MM.1S (cell line): ENCODE measurements at regions not wholly inside any gene's neighbourhood (a gene's known extent, or its start where the extent isn't known, plus 50 kb on each side); places are given as distances from the start of the nearest gene placed in this dataset.

Experiments used
- EZH2 ChIP-seq: fragments of 300-600 bp; sonication (generic); optimal IDR thresholded peaks from 2 replicates; pipeline ENCODE3; 2017; ENCODE audit warnings: low read depth, mild to moderate bottlenecking, antibody characterized with exemption, low read length, mixed read lengths
- EZH2phosphoT487 ChIP-seq: fragments of 300-600 bp; sonication (generic); IDR thresholded peaks from 2 replicates; pipeline ENCODE4 v1.6.1; 2018; ENCODE audit warnings: antibody characterized with exemption, low read length
- TF ChIP-seq, protein P1 (sequence below): fragments of 300-600 bp; sonication (generic); IDR thresholded peaks from 2 replicates; pipeline ENCODE4 v1.5.1; 2016; ENCODE audit warnings: antibody characterized with exemption, low read length, mixed read lengths

- TF ChIP-seq, protein P1, sequence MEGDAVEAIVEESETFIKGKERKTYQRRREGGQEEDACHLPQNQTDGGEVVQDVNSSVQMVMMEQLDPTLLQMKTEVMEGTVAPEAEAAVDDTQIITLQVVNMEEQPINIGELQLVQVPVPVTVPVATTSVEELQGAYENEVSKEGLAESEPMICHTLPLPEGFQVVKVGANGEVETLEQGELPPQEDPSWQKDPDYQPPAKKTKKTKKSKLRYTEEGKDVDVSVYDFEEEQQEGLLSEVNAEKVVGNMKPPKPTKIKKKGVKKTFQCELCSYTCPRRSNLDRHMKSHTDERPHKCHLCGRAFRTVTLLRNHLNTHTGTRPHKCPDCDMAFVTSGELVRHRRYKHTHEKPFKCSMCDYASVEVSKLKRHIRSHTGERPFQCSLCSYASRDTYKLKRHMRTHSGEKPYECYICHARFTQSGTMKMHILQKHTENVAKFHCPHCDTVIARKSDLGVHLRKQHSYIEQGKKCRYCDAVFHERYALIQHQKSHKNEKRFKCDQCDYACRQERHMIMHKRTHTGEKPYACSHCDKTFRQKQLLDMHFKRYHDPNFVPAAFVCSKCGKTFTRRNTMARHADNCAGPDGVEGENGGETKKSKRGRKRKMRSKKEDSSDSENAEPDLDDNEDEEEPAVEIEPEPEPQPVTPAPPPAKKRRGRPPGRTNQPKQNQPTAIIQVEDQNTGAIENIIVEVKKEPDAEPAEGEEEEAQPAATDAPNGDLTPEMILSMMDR = no peak
- TF ChIP-seq EZH2 = no peak
- TF ChIP-seq EZH2phosphoT487 = no peak
These were observed 2246.0 kb downstream of the ARAP2 start for GRCh38 chr4:33998291-33998690.
